ENCODE measurements at regions not wholly inside any gene's neighbourhood (a gene's known extent, or its start where the extent isn't known, plus 50 kb on each side); places are given as distances from the start of the nearest gene placed in this dataset.

DNA sequence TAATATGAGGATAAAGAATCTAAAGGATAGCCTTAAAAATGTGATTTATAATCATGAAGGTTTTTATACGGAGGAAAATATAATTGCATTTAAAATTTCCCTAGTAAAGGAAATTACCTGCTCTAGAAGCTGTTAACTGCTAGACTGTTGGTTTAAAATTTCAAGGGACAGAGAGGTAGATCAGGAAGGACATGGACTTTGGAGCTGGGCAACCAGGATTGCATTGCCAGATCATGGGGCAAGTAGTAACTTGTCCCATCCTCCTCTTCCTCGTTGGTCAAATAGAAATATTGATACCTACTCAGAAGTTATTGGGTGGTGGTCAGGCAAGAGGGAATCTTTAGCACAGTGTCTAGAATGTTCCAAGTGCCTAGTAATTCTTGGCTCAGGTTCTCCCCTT is 525.1 kb downstream of the MFSD1 start:
- ChIA-PET POLR2A (no interaction called here), CTCF (interaction anchor here (1.3 kb wide), 1 partner anchor 177 kb away, joined by 3 read pairs; no protein-coding TSS in a partner anchor)
- no peak for DNase-seq (ENCODE audit: low read depth, low spot score)
- TF ChIP-seq, protein P1, sequence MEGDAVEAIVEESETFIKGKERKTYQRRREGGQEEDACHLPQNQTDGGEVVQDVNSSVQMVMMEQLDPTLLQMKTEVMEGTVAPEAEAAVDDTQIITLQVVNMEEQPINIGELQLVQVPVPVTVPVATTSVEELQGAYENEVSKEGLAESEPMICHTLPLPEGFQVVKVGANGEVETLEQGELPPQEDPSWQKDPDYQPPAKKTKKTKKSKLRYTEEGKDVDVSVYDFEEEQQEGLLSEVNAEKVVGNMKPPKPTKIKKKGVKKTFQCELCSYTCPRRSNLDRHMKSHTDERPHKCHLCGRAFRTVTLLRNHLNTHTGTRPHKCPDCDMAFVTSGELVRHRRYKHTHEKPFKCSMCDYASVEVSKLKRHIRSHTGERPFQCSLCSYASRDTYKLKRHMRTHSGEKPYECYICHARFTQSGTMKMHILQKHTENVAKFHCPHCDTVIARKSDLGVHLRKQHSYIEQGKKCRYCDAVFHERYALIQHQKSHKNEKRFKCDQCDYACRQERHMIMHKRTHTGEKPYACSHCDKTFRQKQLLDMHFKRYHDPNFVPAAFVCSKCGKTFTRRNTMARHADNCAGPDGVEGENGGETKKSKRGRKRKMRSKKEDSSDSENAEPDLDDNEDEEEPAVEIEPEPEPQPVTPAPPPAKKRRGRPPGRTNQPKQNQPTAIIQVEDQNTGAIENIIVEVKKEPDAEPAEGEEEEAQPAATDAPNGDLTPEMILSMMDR (IDR thresholded peaks at IDR 0.05; ENCODE audit: insufficient read depth, low read length, missing control alignments): no peak
- H3K4me3 ChIP-seq (ENCODE audit: low read depth, low read length): no peak overlapping the region

DNA sequence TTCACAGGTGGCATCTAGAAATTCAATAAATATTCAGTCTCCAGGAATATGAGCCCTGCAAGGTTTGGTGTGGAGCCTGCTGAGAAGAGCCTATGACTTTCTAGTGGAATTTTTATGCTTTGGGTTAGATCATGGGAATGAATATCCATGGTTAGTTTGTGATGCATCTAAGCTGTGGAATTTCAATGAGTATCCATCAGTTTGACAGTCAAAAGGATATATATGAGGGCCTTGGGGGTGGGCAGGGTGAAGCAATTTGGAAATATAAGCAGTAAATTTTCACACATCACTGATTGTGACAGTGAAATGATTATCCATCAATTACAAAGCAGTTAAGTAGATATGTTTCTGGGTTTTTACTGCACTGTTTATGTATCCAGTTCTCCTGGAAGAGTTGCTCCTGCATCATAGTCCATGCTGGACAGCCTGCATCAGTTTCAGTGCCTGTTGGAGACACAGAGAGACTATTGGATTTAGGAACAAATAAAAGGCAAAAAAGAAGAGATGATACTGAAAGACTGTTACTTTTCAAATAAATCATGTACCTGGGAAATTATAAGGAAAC is 530.8 kb downstream of the MFSD1 start:
- POLR2A ChIA-PET: no interaction called here
- no peak overlapping the region for H3K4me3 ChIP-seq (ENCODE audit: low read depth, low read length)
- TF ChIP-seq, protein P1 (IDR thresholded peaks at IDR 0.05; ENCODE audit: insufficient read depth, low read length, missing control alignments): no peak
- CTCF ChIA-PET: interaction anchor here (1.0 kb wide), 1 partner anchor 10 kb away, joined by 3 read pairs; no protein-coding TSS in a partner anchor
- DNase-seq (ENCODE audit: low read depth, low spot score): no peak

DNA sequence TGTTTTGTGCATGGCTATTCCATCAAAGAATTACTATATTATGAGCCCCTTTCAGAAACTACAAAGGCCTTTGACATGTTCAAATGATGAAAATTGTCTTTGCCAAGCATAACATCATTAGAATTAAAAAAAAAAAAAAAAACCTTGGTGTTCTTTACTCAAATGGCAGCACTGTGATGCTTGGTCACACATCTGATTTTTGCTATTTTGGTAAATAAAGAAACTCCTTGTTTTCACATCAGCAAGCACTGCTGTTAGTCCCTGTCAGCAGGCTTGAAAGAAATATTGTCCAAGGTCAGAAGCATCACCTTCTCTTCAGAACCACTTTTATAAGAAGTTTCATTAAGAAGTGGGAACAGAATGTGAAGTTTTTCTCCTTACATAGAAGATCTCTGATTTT is 537.3 kb downstream of the MFSD1 start:
- TF ChIP-seq, protein P1 (IDR thresholded peaks at IDR 0.05; ENCODE audit: insufficient read depth, low read length, missing control alignments): no peak
- DNase-seq (ENCODE audit: low read depth, low spot score): no peak
- POLR2A ChIA-PET: no interaction called here
- CTCF ChIA-PET: no interaction called here
- no peak overlapping the region for H3K4me3 ChIP-seq (ENCODE audit: low read depth, low read length)

DNA sequence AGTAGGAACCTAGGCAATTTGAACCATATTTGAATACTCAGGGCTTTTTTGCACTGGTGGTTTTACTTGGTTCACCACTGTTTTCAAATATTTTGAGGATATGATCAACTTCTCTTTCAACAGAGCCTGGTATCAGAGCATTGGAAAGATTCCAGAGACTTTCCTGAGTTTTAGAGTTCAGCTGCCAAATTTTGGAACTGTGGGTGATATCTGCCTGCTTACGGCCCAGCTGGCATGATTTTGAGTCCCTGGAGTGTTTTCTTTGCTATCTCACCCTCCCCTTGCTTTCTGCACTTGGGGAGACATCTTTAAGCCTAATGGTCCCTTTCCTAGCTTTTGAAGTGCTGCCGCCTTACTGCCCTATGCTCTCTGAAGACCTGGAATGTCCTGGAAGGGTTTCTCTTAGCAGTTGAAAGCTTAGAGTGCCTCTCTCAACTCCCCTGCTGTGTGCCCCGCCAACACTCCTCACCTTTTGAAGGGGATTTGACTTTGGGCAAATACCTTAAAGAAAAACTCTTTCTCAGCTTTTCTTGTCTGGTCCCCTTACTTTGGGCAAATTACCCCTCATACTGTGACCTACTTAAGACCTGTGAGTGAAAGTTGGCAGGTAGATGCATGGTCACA is 539.1 kb downstream of the MFSD1 start:
- DNase-seq (ENCODE audit: low read depth, low spot score): no peak
- no peak overlapping the region for H3K4me3 ChIP-seq (ENCODE audit: low read depth, low read length)
- ChIA-PET POLR2A (no interaction called here), CTCF (interaction anchor here (1.9 kb wide), 1 partner anchor 19 kb away, joined by 7 read pairs; no protein-coding TSS in a partner anchor)
- TF ChIP-seq, protein P1 (IDR thresholded peaks at IDR 0.05; ENCODE audit: insufficient read depth, low read length, missing control alignments): no peak

DNA sequence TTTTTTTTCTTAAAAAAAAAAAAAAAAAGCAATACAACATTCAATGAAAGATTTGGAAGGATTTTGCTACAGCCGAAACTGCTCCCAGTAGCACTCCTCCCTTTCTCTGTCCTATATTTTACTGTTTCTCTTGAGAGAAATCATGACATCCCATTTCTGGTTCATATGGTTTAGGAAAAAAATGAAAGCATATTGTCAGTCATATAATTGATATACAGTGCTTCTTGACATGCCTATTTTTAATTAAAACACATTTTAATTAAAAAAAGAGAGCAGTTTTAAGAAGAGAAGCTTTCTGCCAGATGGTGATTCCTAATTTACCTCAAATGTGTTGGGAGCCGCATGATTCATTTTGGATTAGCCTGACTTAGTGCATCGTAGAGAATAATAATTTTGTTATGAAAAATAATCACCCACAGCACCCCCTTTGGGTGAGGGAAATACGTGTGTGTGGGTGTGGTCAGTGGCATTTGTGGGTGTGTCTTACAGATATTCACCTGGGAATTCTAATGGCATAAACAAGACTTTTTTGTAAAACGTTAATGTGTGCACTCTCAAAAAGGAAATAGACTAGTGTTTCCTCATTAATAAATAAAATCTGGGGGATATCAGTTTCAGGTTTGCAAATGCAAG is 544.5 kb downstream of the MFSD1 start:
- no peak for DNase-seq (ENCODE audit: low read depth, low spot score)
- POLR2A ChIA-PET: no interaction called here
- no peak overlapping the region for H3K4me3 ChIP-seq (ENCODE audit: low read depth, low read length)
- CTCF ChIA-PET: no interaction called here
- TF ChIP-seq, protein P1 (IDR thresholded peaks at IDR 0.05; ENCODE audit: insufficient read depth, low read length, missing control alignments): no peak

DNA sequence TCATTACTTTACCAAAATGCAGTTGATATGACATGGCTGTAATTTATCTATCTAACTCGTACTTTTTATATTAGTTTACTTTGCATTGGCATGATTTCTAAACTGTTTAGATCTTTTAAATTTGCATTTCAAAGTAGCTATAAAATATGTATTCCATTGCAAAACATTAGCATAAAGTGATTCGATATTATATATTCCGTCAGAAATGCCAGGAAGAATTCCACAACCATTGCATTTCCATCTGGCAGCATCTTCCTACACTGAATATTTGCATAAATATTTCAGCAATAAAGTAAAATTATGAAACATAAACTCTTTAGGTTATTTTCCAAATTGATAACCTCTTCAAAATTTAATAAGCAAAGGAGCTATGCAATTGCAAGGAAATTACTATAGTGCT is 546.6 kb downstream of the MFSD1 start:
- ChIA-PET POLR2A (no interaction called here), CTCF (interaction anchor here (1.4 kb wide), 2 partner anchors 8 to 26 kb away, joined by 3 to 4 read pairs; no protein-coding TSS in a partner anchor)
- TF ChIP-seq, protein P1 (IDR thresholded peaks at IDR 0.05; ENCODE audit: insufficient read depth, low read length, missing control alignments): no peak
- DNase-seq (ENCODE audit: low read depth, low spot score): no peak
- no peak overlapping the region for H3K4me3 ChIP-seq (ENCODE audit: low read depth, low read length)

Measured in AG04449 (cell line).